OCI-LY1 (cell line): ENCODE measurements at regions not wholly inside any gene's neighbourhood (a gene's known extent, or its start where the extent isn't known, plus 50 kb on each side); places are given as distances from the start of the nearest gene placed in this dataset.

Experiments used
- CTCF ChIP-seq: fragments of 200-600 bp; sonication (generic), shearing (Covaris generic); IDR thresholded peaks from 2 replicates; pipeline ENCODE4 v1.5.1; 2017; ENCODE audit warnings: mild to moderate bottlenecking, antibody characterized with exemption, low read length, moderate library complexity, mixed read lengths
- EZH2 ChIP-seq: fragments of 200-600 bp; sonication (generic), shearing (Covaris generic); IDR thresholded peaks from 2 replicates; pipeline ENCODE4 v1.8.0; 2017; ENCODE audit warnings: borderline replicate concordance, mixed run types, mild to moderate bottlenecking, antibody characterized with exemption, low read length, moderate library complexity, mixed read lengths

GRCh38 chr11:129505266-129505665 lies 129.6 kb downstream of the BARX2 start:
- no peak for TF ChIP-seq EZH2
- TF ChIP-seq CTCF: no peak
